Panc1 (cell line): ENCODE measurements at regions not wholly inside any gene's neighbourhood (a gene's known extent, or its start where the extent isn't known, plus 50 kb on each side); places are given as distances from the start of the nearest gene placed in this dataset.

Experiments used
- POLR2AphosphoS5 ChIP-seq: IDR thresholded peaks from 2 replicates; pipeline ENCODE4 v1.6.1; 2012; ENCODE audit warnings: mild to moderate bottlenecking, low read depth, low read length, moderate library complexity
- TCF7L2 ChIP-seq: IDR thresholded peaks from 2 replicates; pipeline ENCODE4 v1.6.1; 2011; ENCODE audit warnings: mild to moderate bottlenecking, low read depth, low read length, inconsistent platforms
- TF ChIP-seq, protein P1 (sequence below): fragments of 450-650 bp; IDR thresholded peaks from 2 replicates; pipeline ENCODE4 v1.5.1; 2017; ENCODE audit warnings: mild to moderate bottlenecking
- TF ChIP-seq, protein P2 (sequence below), 2 experiments: IDR thresholded peaks; 2 replicates each; pipeline ENCODE4 v1.6.1; 2011 to 2012; ENCODE audit warnings: low read depth in 2 of 2, control low read depth in 1 of 2, low read length in 1 of 2, mild to moderate bottlenecking in 1 of 2, moderate library complexity in 1 of 2; ENCODE audit not compliant: insufficient read depth in 1 of 2

DNA sequence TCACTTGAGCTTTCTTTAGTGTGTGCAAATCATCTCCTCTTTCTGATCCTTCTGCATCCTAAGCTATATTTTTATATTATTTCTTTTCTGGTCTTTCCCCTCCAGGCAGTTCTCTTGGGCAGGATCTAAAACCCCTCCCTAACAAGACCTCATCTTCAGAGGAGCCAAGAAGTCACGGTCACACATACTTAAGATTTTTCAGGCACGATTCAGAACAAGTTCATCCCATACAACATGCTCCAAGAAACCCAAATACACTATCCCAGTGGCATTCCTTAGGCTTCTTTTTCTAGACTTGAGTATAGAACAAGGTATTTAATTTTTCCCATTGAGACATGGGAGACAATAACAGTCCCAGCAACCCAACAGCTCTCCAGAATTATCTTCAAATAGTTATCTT lies 1251.5 kb downstream of the DNAJB9 start:
- TF ChIP-seq, protein P1, sequence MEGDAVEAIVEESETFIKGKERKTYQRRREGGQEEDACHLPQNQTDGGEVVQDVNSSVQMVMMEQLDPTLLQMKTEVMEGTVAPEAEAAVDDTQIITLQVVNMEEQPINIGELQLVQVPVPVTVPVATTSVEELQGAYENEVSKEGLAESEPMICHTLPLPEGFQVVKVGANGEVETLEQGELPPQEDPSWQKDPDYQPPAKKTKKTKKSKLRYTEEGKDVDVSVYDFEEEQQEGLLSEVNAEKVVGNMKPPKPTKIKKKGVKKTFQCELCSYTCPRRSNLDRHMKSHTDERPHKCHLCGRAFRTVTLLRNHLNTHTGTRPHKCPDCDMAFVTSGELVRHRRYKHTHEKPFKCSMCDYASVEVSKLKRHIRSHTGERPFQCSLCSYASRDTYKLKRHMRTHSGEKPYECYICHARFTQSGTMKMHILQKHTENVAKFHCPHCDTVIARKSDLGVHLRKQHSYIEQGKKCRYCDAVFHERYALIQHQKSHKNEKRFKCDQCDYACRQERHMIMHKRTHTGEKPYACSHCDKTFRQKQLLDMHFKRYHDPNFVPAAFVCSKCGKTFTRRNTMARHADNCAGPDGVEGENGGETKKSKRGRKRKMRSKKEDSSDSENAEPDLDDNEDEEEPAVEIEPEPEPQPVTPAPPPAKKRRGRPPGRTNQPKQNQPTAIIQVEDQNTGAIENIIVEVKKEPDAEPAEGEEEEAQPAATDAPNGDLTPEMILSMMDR = no peak
- TF ChIP-seq POLR2AphosphoS5 (no peak), TCF7L2 (no peak)
- TF ChIP-seq, protein P2, sequence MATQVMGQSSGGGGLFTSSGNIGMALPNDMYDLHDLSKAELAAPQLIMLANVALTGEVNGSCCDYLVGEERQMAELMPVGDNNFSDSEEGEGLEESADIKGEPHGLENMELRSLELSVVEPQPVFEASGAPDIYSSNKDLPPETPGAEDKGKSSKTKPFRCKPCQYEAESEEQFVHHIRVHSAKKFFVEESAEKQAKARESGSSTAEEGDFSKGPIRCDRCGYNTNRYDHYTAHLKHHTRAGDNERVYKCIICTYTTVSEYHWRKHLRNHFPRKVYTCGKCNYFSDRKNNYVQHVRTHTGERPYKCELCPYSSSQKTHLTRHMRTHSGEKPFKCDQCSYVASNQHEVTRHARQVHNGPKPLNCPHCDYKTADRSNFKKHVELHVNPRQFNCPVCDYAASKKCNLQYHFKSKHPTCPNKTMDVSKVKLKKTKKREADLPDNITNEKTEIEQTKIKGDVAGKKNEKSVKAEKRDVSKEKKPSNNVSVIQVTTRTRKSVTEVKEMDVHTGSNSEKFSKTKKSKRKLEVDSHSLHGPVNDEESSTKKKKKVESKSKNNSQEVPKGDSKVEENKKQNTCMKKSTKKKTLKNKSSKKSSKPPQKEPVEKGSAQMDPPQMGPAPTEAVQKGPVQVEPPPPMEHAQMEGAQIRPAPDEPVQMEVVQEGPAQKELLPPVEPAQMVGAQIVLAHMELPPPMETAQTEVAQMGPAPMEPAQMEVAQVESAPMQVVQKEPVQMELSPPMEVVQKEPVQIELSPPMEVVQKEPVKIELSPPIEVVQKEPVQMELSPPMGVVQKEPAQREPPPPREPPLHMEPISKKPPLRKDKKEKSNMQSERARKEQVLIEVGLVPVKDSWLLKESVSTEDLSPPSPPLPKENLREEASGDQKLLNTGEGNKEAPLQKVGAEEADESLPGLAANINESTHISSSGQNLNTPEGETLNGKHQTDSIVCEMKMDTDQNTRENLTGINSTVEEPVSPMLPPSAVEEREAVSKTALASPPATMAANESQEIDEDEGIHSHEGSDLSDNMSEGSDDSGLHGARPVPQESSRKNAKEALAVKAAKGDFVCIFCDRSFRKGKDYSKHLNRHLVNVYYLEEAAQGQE (IDR thresholded peaks at IDR 0.05; ENCODE audit: insufficient read depth in 1 of 2, low read depth in 2 of 2, low read length in 1 of 2) = no peak
